ENCODE measurements at regions not wholly inside any gene's neighbourhood (a gene's known extent, or its start where the extent isn't known, plus 50 kb on each side); places are given as distances from the start of the nearest gene placed in this dataset.

- no peak for TF ChIP-seq PKNOX1 (IDR thresholded peaks at IDR 0.05)
- TF ChIP-seq NFRKB (IDR thresholded peaks at IDR 0.05) = no peak
- no peak for TF ChIP-seq ZNF384 (IDR thresholded peaks at IDR 0.05)
- no peak for TF ChIP-seq TARDBP (IDR thresholded peaks at IDR 0.05)
- TF ChIP-seq FOXM1 (IDR thresholded peaks at IDR 0.05; ENCODE audit: borderline replicate concordance) = no peak
Measured at GRCh38 chr6:1535295-1535694, 74.4 kb upstream of the FOXC1 start.
